ENCODE measurements at regions not wholly inside any gene's neighbourhood (a gene's known extent, or its start where the extent isn't known, plus 50 kb on each side); places are given as distances from the start of the nearest gene placed in this dataset.

DNA sequence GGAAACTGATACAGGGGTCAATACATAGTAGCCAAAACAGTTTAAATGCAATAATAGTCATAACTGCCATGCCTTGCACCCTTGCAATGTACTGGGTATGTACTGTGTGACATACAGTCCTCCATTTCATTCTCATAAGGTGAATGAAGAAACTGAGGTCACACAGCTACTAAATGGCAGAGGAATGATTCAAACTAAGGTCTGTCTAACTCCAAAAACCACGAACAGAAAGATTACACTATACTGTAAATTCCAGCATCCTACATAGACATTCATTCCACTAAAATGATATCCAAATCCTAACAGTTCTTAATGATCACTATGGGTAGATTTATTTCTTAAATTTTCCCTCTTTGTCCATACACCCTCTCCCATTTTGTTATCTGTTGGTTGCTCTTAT, 238.1 kb upstream of the SERP2 start:
- TF ChIP-seq, protein P1, sequence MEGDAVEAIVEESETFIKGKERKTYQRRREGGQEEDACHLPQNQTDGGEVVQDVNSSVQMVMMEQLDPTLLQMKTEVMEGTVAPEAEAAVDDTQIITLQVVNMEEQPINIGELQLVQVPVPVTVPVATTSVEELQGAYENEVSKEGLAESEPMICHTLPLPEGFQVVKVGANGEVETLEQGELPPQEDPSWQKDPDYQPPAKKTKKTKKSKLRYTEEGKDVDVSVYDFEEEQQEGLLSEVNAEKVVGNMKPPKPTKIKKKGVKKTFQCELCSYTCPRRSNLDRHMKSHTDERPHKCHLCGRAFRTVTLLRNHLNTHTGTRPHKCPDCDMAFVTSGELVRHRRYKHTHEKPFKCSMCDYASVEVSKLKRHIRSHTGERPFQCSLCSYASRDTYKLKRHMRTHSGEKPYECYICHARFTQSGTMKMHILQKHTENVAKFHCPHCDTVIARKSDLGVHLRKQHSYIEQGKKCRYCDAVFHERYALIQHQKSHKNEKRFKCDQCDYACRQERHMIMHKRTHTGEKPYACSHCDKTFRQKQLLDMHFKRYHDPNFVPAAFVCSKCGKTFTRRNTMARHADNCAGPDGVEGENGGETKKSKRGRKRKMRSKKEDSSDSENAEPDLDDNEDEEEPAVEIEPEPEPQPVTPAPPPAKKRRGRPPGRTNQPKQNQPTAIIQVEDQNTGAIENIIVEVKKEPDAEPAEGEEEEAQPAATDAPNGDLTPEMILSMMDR (IDR thresholded peaks at IDR 0.05), result no peak
- H3K4me3 Mint-ChIP-seq, result no peak overlapping the region
- no peak for DNase-seq
- peaks cover 23% of the 10 kb centered on the region for H3K27me3 Mint-ChIP-seq (ENCODE audit: low read depth, poor library complexity)
- no peaks in the 10 kb centered on the region for H3K36me3 Mint-ChIP-seq (ENCODE audit: low read depth)
- peaks cover 21% of the 10 kb centered on the region for H3K4me1 Mint-ChIP-seq
- no peaks in the 10 kb centered on the region for H3K9me3 Mint-ChIP-seq
- no peak overlapping the region for H3K27ac Mint-ChIP-seq

DNA sequence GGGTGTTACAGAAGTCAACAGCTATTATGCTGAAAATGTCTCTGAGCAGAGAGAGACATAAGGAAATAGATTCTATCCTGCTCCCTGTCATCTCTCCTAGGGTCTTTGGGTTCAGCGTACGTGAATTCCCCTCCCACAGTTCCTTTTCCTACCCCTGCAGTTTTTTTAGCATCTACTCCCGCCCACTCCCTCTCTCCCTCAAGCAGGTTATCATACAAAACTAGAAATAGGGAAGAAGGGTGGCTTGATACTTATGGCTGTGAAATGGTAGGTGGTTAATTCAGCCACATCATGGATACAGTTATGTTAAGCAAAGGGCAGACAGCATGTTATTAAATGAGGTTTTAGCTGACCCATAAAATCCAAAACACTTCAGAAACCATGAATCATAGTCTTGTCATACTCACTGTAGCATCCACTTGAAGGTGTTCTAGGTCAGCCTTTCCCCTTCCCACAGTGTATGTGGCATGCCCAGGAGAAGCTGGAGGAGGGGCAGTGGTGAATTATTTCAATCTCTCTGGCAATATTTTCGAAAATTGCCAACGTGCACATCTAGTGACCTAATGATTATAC, 236.8 kb upstream of the SERP2 start:
- DNase-seq, result no peak
- Mint-ChIP-seq H3K27ac (no peak overlapping the region), H3K4me3 (no peak overlapping the region), H3K36me3 (ENCODE audit: low read depth) (no peaks in the 10 kb centered on the region), H3K4me1 (peaks cover 27% of the 10 kb centered on the region), H3K9me3 (no peaks in the 10 kb centered on the region), H3K27me3 (ENCODE audit: low read depth, poor library complexity) (peaks cover 23% of the 10 kb centered on the region)
- TF ChIP-seq, protein P1 (IDR thresholded peaks at IDR 0.05), result no peak

DNA sequence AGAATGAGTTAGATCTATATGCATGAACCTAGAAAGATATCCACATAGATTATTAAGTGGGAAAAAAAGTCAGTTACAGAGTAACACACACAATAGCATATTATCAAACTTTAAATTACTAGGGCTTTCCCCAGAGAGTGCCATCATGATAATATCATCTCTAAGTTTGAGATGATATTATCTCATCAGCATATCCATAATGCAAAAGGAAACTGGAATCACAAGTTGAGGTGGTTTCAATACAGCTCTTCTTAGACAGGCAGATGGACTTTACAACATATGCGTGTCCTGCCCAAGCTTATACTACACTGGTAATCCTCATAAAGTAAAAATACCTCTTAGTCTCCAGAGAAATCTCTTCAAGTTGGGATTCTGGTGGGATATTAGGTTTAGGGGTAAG, 236.2 kb upstream of the SERP2 start:
- Mint-ChIP-seq H3K27ac (no peak overlapping the region), H3K4me3 (no peak overlapping the region), H3K9me3 (no peaks in the 10 kb centered on the region), H3K36me3 (ENCODE audit: low read depth) (no peaks in the 10 kb centered on the region), H3K27me3 (ENCODE audit: low read depth, poor library complexity) (peaks cover 23% of the 10 kb centered on the region), H3K4me1 (peaks cover 27% of the 10 kb centered on the region)
- DNase-seq, result no peak
- TF ChIP-seq, protein P1 (IDR thresholded peaks at IDR 0.05), result no peak

DNA sequence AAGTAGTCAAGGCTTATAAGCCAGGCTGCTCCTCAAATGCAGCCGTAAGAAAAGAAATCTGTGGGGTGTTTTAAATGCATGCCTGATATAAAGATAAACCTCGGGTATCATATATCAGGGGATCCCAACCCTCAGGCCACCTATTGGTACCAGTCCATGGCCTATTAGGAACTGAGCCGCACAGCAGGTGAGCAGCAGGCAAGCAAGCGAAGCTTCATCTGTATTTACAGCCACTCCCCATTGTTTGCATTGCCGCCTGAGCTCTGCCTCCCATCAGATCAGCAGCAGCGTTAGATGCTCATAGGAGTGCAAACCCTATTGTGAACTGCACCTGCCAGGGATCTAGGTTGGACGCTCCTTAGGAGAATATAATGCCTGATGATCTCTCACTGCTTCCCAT, 233.5 kb upstream of the SERP2 start:
- Mint-ChIP-seq H3K4me1 (peaks cover 30% of the 10 kb centered on the region), H3K9me3 (no peaks in the 10 kb centered on the region), H3K4me3 (no peak overlapping the region), H3K36me3 (ENCODE audit: low read depth) (no peaks in the 10 kb centered on the region), H3K27ac (no peak overlapping the region), H3K27me3 (ENCODE audit: low read depth, poor library complexity) (peaks cover 38% of the 10 kb centered on the region)
- no peak for DNase-seq
- TF ChIP-seq, protein P1 (IDR thresholded peaks at IDR 0.05), result no peak

DNA sequence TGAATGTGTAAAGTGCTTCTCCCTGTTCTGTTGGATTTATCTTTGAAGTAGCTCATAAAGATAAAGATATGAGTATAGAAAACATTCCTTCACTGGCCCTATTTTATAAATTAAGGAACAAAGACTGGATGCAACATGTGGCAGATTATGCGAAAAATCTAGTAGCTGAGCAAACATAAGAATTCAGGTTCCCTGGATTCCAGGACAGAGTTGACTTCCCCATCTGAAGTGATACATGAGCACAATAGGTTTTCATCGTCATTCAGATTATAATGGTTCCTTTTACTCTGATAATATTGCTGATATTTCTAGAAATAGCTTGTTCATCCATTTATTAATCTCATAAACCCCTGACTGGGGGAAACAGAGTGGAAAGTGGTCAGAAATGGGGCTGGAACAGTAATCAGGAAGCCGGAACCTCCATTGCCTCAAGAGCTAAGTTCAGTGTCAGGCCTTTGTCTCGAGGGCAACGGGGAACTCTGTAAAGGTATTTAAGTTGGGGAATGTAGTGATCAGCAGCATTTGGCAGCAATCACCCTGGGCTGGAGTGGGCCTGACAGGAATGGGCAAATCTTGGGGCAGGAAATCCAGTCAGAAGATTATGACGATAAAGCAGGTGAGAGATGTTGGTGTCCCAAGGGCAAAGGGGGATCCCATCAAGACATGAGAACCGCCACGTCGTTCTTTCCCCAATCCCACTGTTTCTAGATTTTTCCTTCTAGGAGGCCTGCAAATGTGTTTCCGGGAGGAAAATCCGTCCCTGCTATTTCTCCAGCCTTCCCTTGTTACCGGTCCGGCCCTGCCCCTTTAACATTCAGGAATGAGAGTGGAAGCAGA, 232.5 kb upstream of the SERP2 start:
- Mint-ChIP-seq H3K4me3 (peak overlapping the region; percentile 84), H3K27ac (peak overlapping the region; percentile 98), H3K9me3 (no peaks in the 10 kb centered on the region), H3K36me3 (ENCODE audit: low read depth) (no peaks in the 10 kb centered on the region), H3K4me1 (peaks cover 30% of the 10 kb centered on the region), H3K27me3 (ENCODE audit: low read depth, poor library complexity) (peaks cover 39% of the 10 kb centered on the region)
- no peak for DNase-seq
- TF ChIP-seq, protein P1 (IDR thresholded peaks at IDR 0.05), result no peak
